H7 (cell line): ENCODE measurements at regions not wholly inside any gene's neighbourhood (a gene's known extent, or its start where the extent isn't known, plus 50 kb on each side); places are given as distances from the start of the nearest gene placed in this dataset.
"Not testable (repeated sequence)": the region's sequence is repeated elsewhere in the genome, so short reads cannot be mapped to it uniquely, and the experiment has no call there.

Source experiments
- DNase-seq: peaks from one replicate; pipeline ENCODE4 v3.0.0; 2012
- H3K27me3 ChIP-seq: 2 replicates; pipeline ENCODE4 v1.6.0; 2011; ENCODE audit warnings: mild to moderate bottlenecking, low read length; ENCODE audit not compliant: control insufficient read depth, insufficient read depth
- H3K36me3 ChIP-seq: replicated peaks from 2 replicates; pipeline ENCODE4 v1.5.1; 2011; ENCODE audit warnings: low read length; ENCODE audit not compliant: control insufficient read depth, insufficient read depth
- H3K4me3 ChIP-seq: 2 replicates; pipeline ENCODE4 v1.5.1; 2011; ENCODE audit warnings: low read depth, mild to moderate bottlenecking, control low read depth, low read length, moderate library complexity; ENCODE audit not compliant: insufficient read depth

DNA sequence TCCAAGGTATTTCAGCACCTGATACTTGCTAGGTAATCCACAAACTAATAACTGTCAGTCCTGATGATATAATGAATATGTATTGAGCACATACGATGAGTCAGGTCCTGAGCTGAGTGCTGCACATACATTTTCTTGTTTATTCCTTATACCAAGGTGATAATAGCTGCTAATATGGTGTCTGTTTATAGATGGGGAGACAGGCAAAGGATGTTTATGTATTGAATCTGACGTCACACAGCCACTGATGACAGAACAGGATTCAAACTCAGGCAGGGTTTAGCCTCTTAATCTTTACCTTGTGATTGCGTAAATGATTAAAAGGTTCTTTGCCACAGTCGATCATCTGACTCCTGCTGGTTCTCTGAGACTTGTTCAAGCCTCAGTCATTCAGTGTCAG, 609.9 kb upstream of the CPEB2 start:
- DNase-seq = no peak

DNA sequence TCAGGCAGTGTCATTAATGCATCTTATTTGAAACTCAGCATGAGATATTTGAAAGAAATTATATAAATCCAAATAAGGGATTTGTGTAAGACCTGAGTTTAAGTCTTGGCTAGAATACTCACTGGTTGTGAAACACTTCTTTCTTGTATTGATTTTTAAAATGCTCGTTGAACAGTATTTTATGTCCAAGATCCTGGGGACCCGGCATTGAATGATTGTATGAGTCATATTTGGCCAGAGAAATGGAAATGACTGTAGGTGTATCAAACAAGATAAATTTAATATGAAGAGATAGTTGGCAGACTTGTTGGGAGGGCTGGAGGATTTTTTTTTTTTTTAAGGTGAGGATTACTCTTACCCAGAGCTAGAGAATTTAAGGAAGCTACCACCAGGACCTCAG, 606.1 kb upstream of the CPEB2 start:
- no peaks in the 10 kb centered on the region for H3K36me3 ChIP-seq
- DNase-seq = no peak
- no peak overlapping the region for H3K4me3 ChIP-seq
- no peaks in the 10 kb centered on the region for H3K27me3 ChIP-seq

More for the DNA sequence above, 609.9 kb upstream of the CPEB2 start:
- Histone ChIP-seq H3K4me3 (no peak overlapping the region), H3K27me3 (no peaks in the 10 kb centered on the region), H3K36me3 (no peaks in the 10 kb centered on the region)

GRCh38 chr4:14399848-14400247, 602.4 kb upstream of the CPEB2 start:
- H3K27me3 ChIP-seq = no peaks in the 10 kb centered on the region
- no peaks in the 10 kb centered on the region for H3K36me3 ChIP-seq
- no peak for DNase-seq
- H3K4me3 ChIP-seq = no peak overlapping the region

GRCh38 chr4:14400307-14400706, 602.0 kb upstream of the CPEB2 start:
- H3K27me3 ChIP-seq = no peaks in the 10 kb centered on the region
- no peaks in the 10 kb centered on the region for H3K36me3 ChIP-seq
- no peak for DNase-seq
- H3K4me3 ChIP-seq = no peak overlapping the region

GRCh38 chr4:14403132-14403531, 599.1 kb upstream of the CPEB2 start:
- Histone ChIP-seq H3K4me3 (no peak overlapping the region), H3K36me3 (no peaks in the 10 kb centered on the region), H3K27me3 (no peaks in the 10 kb centered on the region)
- no peak for DNase-seq

GRCh38 chr4:14404730-14405129, 597.6 kb upstream of the CPEB2 start:
- DNase-seq = no peak
- Histone ChIP-seq H3K27me3 (no peaks in the 10 kb centered on the region), H3K36me3 (no peaks in the 10 kb centered on the region), H3K4me3 (no peak overlapping the region)

GRCh38 chr4:14410516-14410915, 591.8 kb upstream of the CPEB2 start:
- no peaks in the 10 kb centered on the region for H3K27me3 ChIP-seq
- H3K36me3 ChIP-seq = no peaks in the 10 kb centered on the region
- DNase-seq = no peak
- no peak overlapping the region for H3K4me3 ChIP-seq

- Histone ChIP-seq H3K27me3 (no peaks in the 10 kb centered on the region), H3K36me3 (no peaks in the 10 kb centered on the region), H3K4me3 (no peak overlapping the region)
- peak; percentile 9 for DNase-seq
These were observed 587.1 kb upstream of the CPEB2 start for GRCh38 chr4:14415146-14415545.

DNA sequence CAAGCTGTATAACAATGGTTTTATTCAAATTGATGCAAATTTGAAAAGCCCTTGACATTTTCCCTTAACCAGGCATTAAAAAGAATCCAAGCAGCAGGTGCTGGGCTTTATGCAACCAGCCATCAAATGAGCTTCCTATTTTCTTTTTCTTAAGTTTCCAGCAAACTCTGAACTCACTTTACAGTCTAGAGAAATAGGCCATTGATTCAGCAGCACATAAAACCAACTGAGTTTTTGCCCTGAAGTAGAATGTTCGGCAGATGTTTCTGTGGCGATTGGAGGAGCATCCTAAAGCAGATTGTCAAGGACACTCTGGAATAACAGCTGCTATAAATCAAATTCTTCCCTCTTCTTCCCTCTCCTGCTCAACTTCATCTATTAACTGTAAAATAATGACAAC, 582.8 kb upstream of the CPEB2 start:
- Histone ChIP-seq H3K36me3 (no peaks in the 10 kb centered on the region), H3K4me3 (no peak overlapping the region), H3K27me3 (no peaks in the 10 kb centered on the region)
- DNase-seq = no peak

- not testable (repeated sequence) for H3K27me3 ChIP-seq, H3K36me3 ChIP-seq, DNase-seq
These were observed 576.0 kb upstream of the CPEB2 start for GRCh38 chr4:14426297-14426696.

DNA sequence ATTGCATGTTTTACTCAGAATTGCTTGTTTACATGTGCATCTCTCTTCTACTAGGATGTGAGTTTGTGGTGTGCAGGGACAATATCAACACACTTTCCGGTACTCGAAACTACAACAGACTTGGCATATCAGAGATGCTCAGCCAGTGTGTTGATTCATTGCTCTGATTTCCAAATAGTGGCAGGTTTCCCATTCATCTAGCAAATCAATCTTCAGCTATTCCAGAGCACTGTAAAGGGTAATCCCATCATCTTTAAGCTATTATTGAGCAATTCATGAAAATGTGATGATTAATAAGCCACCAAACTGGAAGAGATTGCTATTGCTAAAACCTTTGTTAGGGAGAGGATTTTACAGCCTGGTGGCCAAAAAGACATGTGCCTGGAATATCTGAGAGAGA, 574.2 kb upstream of the CPEB2 start:
- DNase-seq = no peak
- no peak overlapping the region for H3K4me3 ChIP-seq
- no peaks in the 10 kb centered on the region for H3K27me3 ChIP-seq
- no peaks in the 10 kb centered on the region for H3K36me3 ChIP-seq

More at GRCh38 chr4:14426297-14426696, 576.0 kb upstream of the CPEB2 start:
- not testable (repeated sequence) for H3K4me3 ChIP-seq

GRCh38 chr4:14431155-14432134, 570.8 kb upstream of the CPEB2 start:
- Histone ChIP-seq H3K36me3 (no peaks in the 10 kb centered on the region), H3K4me3 (no peak overlapping the region), H3K27me3 (no peaks in the 10 kb centered on the region)
- peak; percentile 6 for DNase-seq

DNA sequence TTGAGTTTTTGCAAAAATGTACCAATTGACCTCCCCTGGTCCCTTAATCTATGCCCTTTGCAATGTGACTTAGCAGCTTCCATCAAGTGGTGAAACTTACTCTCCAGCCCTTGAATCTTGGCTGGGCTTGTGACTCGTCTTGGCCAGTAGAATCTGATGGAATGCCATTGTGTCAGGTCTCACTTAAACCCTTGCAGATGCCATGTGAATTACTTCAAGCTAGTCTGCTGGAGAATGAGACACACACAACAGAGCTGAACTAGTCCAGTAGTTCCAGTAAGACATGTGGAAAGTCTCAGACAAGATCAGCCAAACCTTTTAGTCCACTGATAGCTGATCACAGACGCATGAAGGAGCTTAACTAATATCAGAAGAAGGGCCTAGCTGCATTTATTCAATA, 567.8 kb upstream of the CPEB2 start:
- DNase-seq = no peak
- no peaks in the 10 kb centered on the region for H3K36me3 ChIP-seq
- no peak overlapping the region for H3K4me3 ChIP-seq
- H3K27me3 ChIP-seq = no peaks in the 10 kb centered on the region

- Histone ChIP-seq H3K36me3 (no peaks in the 10 kb centered on the region), H3K27me3 (no peaks in the 10 kb centered on the region), H3K4me3 (no peak overlapping the region)
- DNase-seq = no peak
These were observed 567.4 kb upstream of the CPEB2 start for GRCh38 chr4:14434916-14435315.

GRCh38 chr4:14441561-14441960, 560.7 kb upstream of the CPEB2 start:
- Histone ChIP-seq H3K36me3 (no peaks in the 10 kb centered on the region), H3K27me3 (no peaks in the 10 kb centered on the region), H3K4me3 (no peak overlapping the region)
- no peak for DNase-seq
